ENCODE measurements at regions not wholly inside any gene's neighbourhood (a gene's known extent, or its start where the extent isn't known, plus 50 kb on each side); places are given as distances from the start of the nearest gene placed in this dataset.
"Not testable (repeated sequence)": the region's sequence is repeated elsewhere in the genome, so short reads cannot be mapped to it uniquely, and the experiment has no call there.

- DNase-seq (ENCODE audit: low read depth in 2 of 2): no peak
Observed at GRCh38 chr15:35693886-35694285, 147.9 kb upstream of the DPH6 start.

GRCh38 chr15:35695003-35695402 lies 149.0 kb upstream of the DPH6 start:
- no peak for DNase-seq (ENCODE audit: low read depth in 2 of 2)

- no peak for DNase-seq (ENCODE audit: low read depth in 2 of 2)
Observed at GRCh38 chr15:35696767-35697231, 150.8 kb upstream of the DPH6 start.

- no peak for DNase-seq (ENCODE audit: low read depth in 2 of 2)
Observed at GRCh38 chr15:35697549-35698299, 151.8 kb upstream of the DPH6 start.

GRCh38 chr15:35698331-35698730 lies 152.4 kb upstream of the DPH6 start:
- DNase-seq (ENCODE audit: low read depth in 2 of 2): no peak

GRCh38 chr15:35698966-35699575 lies 153.1 kb upstream of the DPH6 start:
- no peak for DNase-seq (ENCODE audit: low read depth in 2 of 2)

GRCh38 chr15:35700091-35700593 lies 154.2 kb upstream of the DPH6 start:
- DNase-seq (ENCODE audit: low read depth in 2 of 2): not testable (repeated sequence)

GRCh38 chr15:35701402-35702046 lies 155.6 kb upstream of the DPH6 start:
- no peak for DNase-seq (ENCODE audit: low read depth in 2 of 2)

GRCh38 chr15:35702946-35703495 lies 157.1 kb upstream of the DPH6 start:
- DNase-seq (ENCODE audit: low read depth in 2 of 2): no peak

GRCh38 chr15:35705030-35705883 lies 159.3 kb upstream of the DPH6 start:
- no peak for DNase-seq (ENCODE audit: low read depth in 2 of 2)

GRCh38 chr15:35705884-35706585 lies 160.1 kb upstream of the DPH6 start:
- no peak for DNase-seq (ENCODE audit: low read depth in 2 of 2)

GRCh38 chr15:35712956-35713355 lies 167.0 kb upstream of the DPH6 start:
- DNase-seq (ENCODE audit: low read depth in 2 of 2): no peak

- DNase-seq (ENCODE audit: low read depth in 2 of 2): no peak
Observed at GRCh38 chr15:35713733-35714132, 167.8 kb upstream of the DPH6 start.

GRCh38 chr15:35717721-35718120 lies 171.8 kb upstream of the DPH6 start:
- DNase-seq (ENCODE audit: low read depth in 2 of 2): no peak

GRCh38 chr15:35720019-35720418 lies 174.1 kb upstream of the DPH6 start:
- no peak for DNase-seq (ENCODE audit: low read depth in 2 of 2)

- no peak for DNase-seq (ENCODE audit: low read depth in 2 of 2)
Observed at GRCh38 chr15:35720984-35721383, 175.0 kb upstream of the DPH6 start.

GRCh38 chr15:35721751-35722150 lies 175.8 kb upstream of the DPH6 start:
- DNase-seq (ENCODE audit: low read depth in 2 of 2): no peak

GRCh38 chr15:35722501-35722900 lies 176.5 kb upstream of the DPH6 start:
- no peak for DNase-seq (ENCODE audit: low read depth in 2 of 2)

- DNase-seq (ENCODE audit: low read depth in 2 of 2): no peak
Observed at GRCh38 chr15:35723120-35723847, 177.3 kb upstream of the DPH6 start.

GRCh38 chr15:35723852-35724251 lies 177.9 kb upstream of the DPH6 start:
- no peak for DNase-seq (ENCODE audit: low read depth in 2 of 2)
